Endometrium (tissue), 2 donors: ENCODE measurements at regions not wholly inside any gene's neighbourhood (a gene's known extent, or its start where the extent isn't known, plus 50 kb on each side); places are given as distances from the start of the nearest gene placed in this dataset.

Experiments used
- FAIRE-seq: peaks from 2 replicates; lab custom pipeline; 2012; peaks lifted over from hg19 to GRCh38; lab: Jason Lieb, UNC
- donor health status: control.
- donor health status: control.

GRCh38 chr3:28088811-28089526, 152.4 kb upstream of the CMC1 start:
- no peak for FAIRE-seq

- no peak for FAIRE-seq
These were observed 151.9 kb upstream of the CMC1 start for GRCh38 chr3:28089527-28089897.

GRCh38 chr3:28099296-28099695, 142.1 kb upstream of the CMC1 start:
- no peak for FAIRE-seq

GRCh38 chr3:28101705-28102104, 139.7 kb upstream of the CMC1 start:
- no peak for FAIRE-seq

GRCh38 chr3:28103861-28104260, 137.6 kb upstream of the CMC1 start:
- no peak for FAIRE-seq

- no peak for FAIRE-seq
These were observed 136.4 kb upstream of the CMC1 start for GRCh38 chr3:28104896-28105534.

- FAIRE-seq: no peak
These were observed 131.6 kb upstream of the CMC1 start for GRCh38 chr3:28109829-28110228.

GRCh38 chr3:28110869-28111268, 130.6 kb upstream of the CMC1 start:
- FAIRE-seq: no peak

GRCh38 chr3:28114893-28115292, 126.5 kb upstream of the CMC1 start:
- FAIRE-seq: no peak

- FAIRE-seq: no peak
These were observed 126.1 kb upstream of the CMC1 start for GRCh38 chr3:28115316-28115715.

- FAIRE-seq: no peak
These were observed 123.8 kb upstream of the CMC1 start for GRCh38 chr3:28117598-28117997.

GRCh38 chr3:28118087-28118486, 123.3 kb upstream of the CMC1 start:
- FAIRE-seq: no peak

GRCh38 chr3:28122227-28122626, 119.2 kb upstream of the CMC1 start:
- FAIRE-seq: no peak

GRCh38 chr3:28124882-28125281, 116.5 kb upstream of the CMC1 start:
- FAIRE-seq: no peak

GRCh38 chr3:28125342-28125741, 116.1 kb upstream of the CMC1 start:
- no peak for FAIRE-seq

- no peak for FAIRE-seq
These were observed 110.6 kb upstream of the CMC1 start for GRCh38 chr3:28130836-28131235.

GRCh38 chr3:28132941-28133340, 108.5 kb upstream of the CMC1 start:
- FAIRE-seq: no peak

- FAIRE-seq: no peak
These were observed 107.2 kb upstream of the CMC1 start for GRCh38 chr3:28134198-28134597.

- no peak for FAIRE-seq
These were observed 106.5 kb upstream of the CMC1 start for GRCh38 chr3:28134792-28135375.

- FAIRE-seq: no peak
These were observed 104.7 kb upstream of the CMC1 start for GRCh38 chr3:28136607-28137216.

- no peak for FAIRE-seq
These were observed 103.3 kb upstream of the CMC1 start for GRCh38 chr3:28138043-28138610.

GRCh38 chr3:28139288-28139687, 102.1 kb upstream of the CMC1 start:
- no peak for FAIRE-seq
